ENCODE measurements at regions not wholly inside any gene's neighbourhood (a gene's known extent, or its start where the extent isn't known, plus 50 kb on each side); places are given as distances from the start of the nearest gene placed in this dataset.

- TF ChIP-seq, protein P1, sequence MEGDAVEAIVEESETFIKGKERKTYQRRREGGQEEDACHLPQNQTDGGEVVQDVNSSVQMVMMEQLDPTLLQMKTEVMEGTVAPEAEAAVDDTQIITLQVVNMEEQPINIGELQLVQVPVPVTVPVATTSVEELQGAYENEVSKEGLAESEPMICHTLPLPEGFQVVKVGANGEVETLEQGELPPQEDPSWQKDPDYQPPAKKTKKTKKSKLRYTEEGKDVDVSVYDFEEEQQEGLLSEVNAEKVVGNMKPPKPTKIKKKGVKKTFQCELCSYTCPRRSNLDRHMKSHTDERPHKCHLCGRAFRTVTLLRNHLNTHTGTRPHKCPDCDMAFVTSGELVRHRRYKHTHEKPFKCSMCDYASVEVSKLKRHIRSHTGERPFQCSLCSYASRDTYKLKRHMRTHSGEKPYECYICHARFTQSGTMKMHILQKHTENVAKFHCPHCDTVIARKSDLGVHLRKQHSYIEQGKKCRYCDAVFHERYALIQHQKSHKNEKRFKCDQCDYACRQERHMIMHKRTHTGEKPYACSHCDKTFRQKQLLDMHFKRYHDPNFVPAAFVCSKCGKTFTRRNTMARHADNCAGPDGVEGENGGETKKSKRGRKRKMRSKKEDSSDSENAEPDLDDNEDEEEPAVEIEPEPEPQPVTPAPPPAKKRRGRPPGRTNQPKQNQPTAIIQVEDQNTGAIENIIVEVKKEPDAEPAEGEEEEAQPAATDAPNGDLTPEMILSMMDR (IDR thresholded peaks at IDR 0.05; ENCODE audit: extremely low read depth in 1 of 2, insufficient read depth in 1 of 2, low read depth in 1 of 2, low read length in 2 of 2) = no peak
- TF ChIP-seq GATA2 (IDR thresholded peaks at IDR 0.05; ENCODE audit: insufficient read depth, insufficient read length, low read depth, low read length) (no peak), JUN (IDR thresholded peaks at IDR 0.05; ENCODE audit: borderline replicate concordance, insufficient read depth, insufficient read length, low read depth) (no peak), POLR2A (IDR thresholded peaks at IDR 0.05; ENCODE audit: low read depth, low read length) (no peak), POLR2AphosphoS5 (IDR thresholded peaks at IDR 0.05; ENCODE audit: insufficient read depth, low read depth, low read length) (no peak), MAX (IDR thresholded peaks at IDR 0.05; ENCODE audit: insufficient read depth, insufficient read length) (no peak)
Observed at GRCh38 chr5:105407200-105407599, 1844.6 kb upstream of the NUDT12 start.

All from endothelial cell of umbilical vein (primary cell).